Activated T-helper 9 cell treated with anti-CD3 and anti-CD28 coated beads, Interleukin-2, amount 50 U/mL, for 16 hours (primary cell): ENCODE measurements at regions not wholly inside any gene's neighbourhood (a gene's known extent, or its start where the extent isn't known, plus 50 kb on each side); places are given as distances from the start of the nearest gene placed in this dataset.
"Not testable (repeated sequence)": the region's sequence is repeated elsewhere in the genome, so short reads cannot be mapped to it uniquely, and the experiment has no call there.

ENCODE experiments used
- DNase-seq: peaks from one replicate; pipeline ENCODE4 v3.0.0-alpha.2; 2020; ENCODE audit warnings: low read depth

GRCh38 chr20:53644108-53644507, 50.5 kb upstream of the ZNF217 start:
- not testable (repeated sequence) for DNase-seq
